A549 (cell line): ENCODE measurements at regions not wholly inside any gene's neighbourhood (a gene's known extent, or its start where the extent isn't known, plus 50 kb on each side); places are given as distances from the start of the nearest gene placed in this dataset.

ENCODE experiments used
- CHD2 ChIP-seq: fragments of 150-350 bp; IDR thresholded peaks from 2 replicates; pipeline ENCODE4 v1.6.1; 2014; ENCODE audit warnings: low read length; ENCODE audit not compliant: partially characterized antibody
- CHD4 ChIP-seq: fragments of 200-600 bp; sonication (generic); IDR thresholded peaks from 2 replicates; pipeline ENCODE4 v1.6.1; 2016; ENCODE audit warnings: antibody characterized with exemption, mild to moderate bottlenecking, borderline replicate concordance
- CTCF ChIP-seq: fragments of >200 bp; sonication (Bioruptor Twin); formaldehyde crosslinking; IDR thresholded peaks from 3 replicates; pipeline ENCODE4 v1.5.1; 2016
- HMGXB4 ChIP-seq: fragments of 250-450 bp; sonication (Bioruptor Pico); IDR thresholded peaks from 2 replicates; pipeline ENCODE4 v1.5.0; 2021; ENCODE audit warnings: mild to moderate bottlenecking, moderate library complexity, borderline replicate concordance
- JUN ChIP-seq, 2 experiments: fragments of >200 bp; sonication (Bioruptor Twin); formaldehyde crosslinking; IDR thresholded peaks; 2 replicates in 1 of 2; 3 replicates in 1 of 2; pipeline ENCODE4 v1.6.1; 2016 to 2017
- POLR2A ChIP-seq: IDR thresholded peaks from 2 replicates; pipeline ENCODE4 v1.6.1; 2012; ENCODE audit warnings: mild to moderate bottlenecking, low read length

GRCh38 chr11:134712228-134713145, 300.4 kb upstream of the B3GAT1 start:
- no peak for TF ChIP-seq JUN (IDR thresholded peaks at IDR 0.05)
- TF ChIP-seq CTCF, result no peak
- no peak for TF ChIP-seq CHD2
- TF ChIP-seq POLR2A, result no peak
- no peak for TF ChIP-seq HMGXB4 (CRISPR knock-in tag)
- TF ChIP-seq CHD4, result no peak
